KMS-11 (cell line): ENCODE measurements at regions not wholly inside any gene's neighbourhood (a gene's known extent, or its start where the extent isn't known, plus 50 kb on each side); places are given as distances from the start of the nearest gene placed in this dataset.

Experiments used
- H2AFZ ChIP-seq: fragments of 200-600 bp; sonication (generic); 2 replicates; pipeline ENCODE4 v1.6.1; 2016; ENCODE audit warnings: antibody characterized with exemption, mixed run types, low read depth
- H3K27ac ChIP-seq: fragments of 200-600 bp; sonication (generic); 2 replicates; pipeline ENCODE4 v1.6.1; 2016; ENCODE audit warnings: mild to moderate bottlenecking, mixed run types
- H3K27me3 ChIP-seq: fragments of 200-600 bp; sonication (generic); 2 replicates; pipeline ENCODE4 v1.6.1; 2017; ENCODE audit warnings: mild to moderate bottlenecking, low read depth, mixed run types, moderate library complexity; ENCODE audit not compliant: insufficient read depth
- H3K36me3 ChIP-seq: fragments of 200-600 bp; sonication (generic); 2 replicates; pipeline ENCODE4 v1.6.1; 2017; ENCODE audit warnings: mild to moderate bottlenecking, mixed run types; ENCODE audit not compliant: insufficient read depth
- H3K4me1 ChIP-seq: fragments of 200-600 bp; sonication (generic); 2 replicates; pipeline ENCODE4 v1.6.1; 2016; ENCODE audit warnings: mild to moderate bottlenecking, low read depth, mixed run types; ENCODE audit not compliant: poor library complexity, severe bottlenecking
- H3K4me2 ChIP-seq: fragments of 200-600 bp; sonication (generic); 2 replicates; pipeline ENCODE4 v1.7.0; 2016; ENCODE audit warnings: mild to moderate bottlenecking, mixed run types
- H3K4me3 ChIP-seq: fragments of 200-600 bp; sonication (generic); IDR thresholded peaks from 2 replicates; pipeline ENCODE4 v1.6.1; 2017; ENCODE audit warnings: low read depth, low read length, mixed read lengths; ENCODE audit not compliant: insufficient read depth
- H3K79me2 ChIP-seq: fragments of 200-600 bp; sonication (generic); 2 replicates; pipeline ENCODE4 v1.6.1; 2016; ENCODE audit warnings: low read depth, mixed run types; ENCODE audit not compliant: insufficient read depth
- H3K9ac ChIP-seq: fragments of 200-600 bp; sonication (generic); 2 replicates; pipeline ENCODE4 v1.6.1; 2016; ENCODE audit warnings: mild to moderate bottlenecking, mixed run types
- H4K20me1 ChIP-seq: fragments of 200-600 bp; sonication (generic); 2 replicates; pipeline ENCODE4 v1.6.1; 2016; ENCODE audit warnings: mild to moderate bottlenecking, mixed run types; ENCODE audit not compliant: insufficient read depth
- TF ChIP-seq, protein P1 (sequence below): fragments of 200-600 bp; sonication (generic); conservative IDR thresholded peaks from 2 replicates; pipeline ENCODE4 v1.6.1; 2017; ENCODE audit warnings: low read depth, mild to moderate bottlenecking, antibody characterized with exemption, low read length, moderate library complexity, mixed read lengths

DNA sequence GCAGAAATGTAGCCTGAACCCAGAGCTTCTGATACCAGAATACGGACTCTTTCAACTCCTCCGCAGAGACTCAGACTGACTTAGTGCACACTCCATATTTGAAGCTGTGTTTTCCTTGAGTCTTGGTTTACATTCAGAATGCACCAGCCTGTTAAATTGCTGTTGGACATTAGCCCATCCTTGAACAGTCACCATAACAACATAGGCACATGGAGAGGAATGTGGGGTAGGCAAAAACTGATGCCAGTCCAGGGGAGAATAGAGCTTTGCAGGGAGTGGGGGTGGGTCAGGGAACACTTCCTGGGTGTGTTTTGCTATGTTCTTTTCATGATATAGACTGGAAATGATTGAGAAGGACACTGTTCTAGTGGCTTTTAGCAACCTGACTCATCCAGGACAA is 76.3 kb upstream of the CACNA1E start:
- H3K4me2 ChIP-seq = no peak overlapping the region
- no peaks in the 10 kb centered on the region for H3K27me3 ChIP-seq
- H3K36me3 ChIP-seq = no peaks in the 10 kb centered on the region
- H3K27ac ChIP-seq = no peak overlapping the region
- TF ChIP-seq, protein P1, sequence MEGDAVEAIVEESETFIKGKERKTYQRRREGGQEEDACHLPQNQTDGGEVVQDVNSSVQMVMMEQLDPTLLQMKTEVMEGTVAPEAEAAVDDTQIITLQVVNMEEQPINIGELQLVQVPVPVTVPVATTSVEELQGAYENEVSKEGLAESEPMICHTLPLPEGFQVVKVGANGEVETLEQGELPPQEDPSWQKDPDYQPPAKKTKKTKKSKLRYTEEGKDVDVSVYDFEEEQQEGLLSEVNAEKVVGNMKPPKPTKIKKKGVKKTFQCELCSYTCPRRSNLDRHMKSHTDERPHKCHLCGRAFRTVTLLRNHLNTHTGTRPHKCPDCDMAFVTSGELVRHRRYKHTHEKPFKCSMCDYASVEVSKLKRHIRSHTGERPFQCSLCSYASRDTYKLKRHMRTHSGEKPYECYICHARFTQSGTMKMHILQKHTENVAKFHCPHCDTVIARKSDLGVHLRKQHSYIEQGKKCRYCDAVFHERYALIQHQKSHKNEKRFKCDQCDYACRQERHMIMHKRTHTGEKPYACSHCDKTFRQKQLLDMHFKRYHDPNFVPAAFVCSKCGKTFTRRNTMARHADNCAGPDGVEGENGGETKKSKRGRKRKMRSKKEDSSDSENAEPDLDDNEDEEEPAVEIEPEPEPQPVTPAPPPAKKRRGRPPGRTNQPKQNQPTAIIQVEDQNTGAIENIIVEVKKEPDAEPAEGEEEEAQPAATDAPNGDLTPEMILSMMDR = no peak
- no peak overlapping the region for H3K9ac ChIP-seq
- H3K79me2 ChIP-seq = no peaks in the 10 kb centered on the region
- H4K20me1 ChIP-seq = no peaks in the 10 kb centered on the region
- H2AFZ ChIP-seq = no peak overlapping the region
- H3K4me1 ChIP-seq = no peaks in the 10 kb centered on the region
- no peak overlapping the region for H3K4me3 ChIP-seq

DNA sequence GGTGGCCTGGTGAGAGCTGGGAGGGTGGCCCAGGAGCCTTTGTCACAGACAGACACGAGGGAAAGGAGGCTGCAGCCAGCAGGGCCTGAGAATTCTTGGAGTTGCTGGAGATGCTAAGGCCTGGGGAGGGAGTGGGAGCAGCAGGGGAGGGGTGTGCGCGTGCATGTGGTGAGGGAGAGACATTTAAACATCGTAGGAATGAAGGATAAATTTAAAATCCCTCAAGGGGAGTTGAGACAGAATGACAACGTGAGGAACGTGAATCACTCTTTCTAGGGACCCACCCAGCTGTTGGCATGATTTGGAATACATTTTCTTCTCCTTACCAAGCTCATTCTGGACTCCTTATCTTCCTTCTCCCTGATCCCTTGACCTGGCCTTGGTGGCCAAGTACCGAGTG is 73.3 kb upstream of the CACNA1E start:
- no peak overlapping the region for H3K4me3 ChIP-seq
- TF ChIP-seq, protein P1 = no peak
- H4K20me1 ChIP-seq = no peaks in the 10 kb centered on the region
- no peak overlapping the region for H2AFZ ChIP-seq
- no peaks in the 10 kb centered on the region for H3K79me2 ChIP-seq
- H3K27me3 ChIP-seq = no peaks in the 10 kb centered on the region
- no peaks in the 10 kb centered on the region for H3K36me3 ChIP-seq
- H3K4me2 ChIP-seq = no peak overlapping the region
- no peaks in the 10 kb centered on the region for H3K4me1 ChIP-seq
- H3K9ac ChIP-seq = no peak overlapping the region
- no peak overlapping the region for H3K27ac ChIP-seq

DNA sequence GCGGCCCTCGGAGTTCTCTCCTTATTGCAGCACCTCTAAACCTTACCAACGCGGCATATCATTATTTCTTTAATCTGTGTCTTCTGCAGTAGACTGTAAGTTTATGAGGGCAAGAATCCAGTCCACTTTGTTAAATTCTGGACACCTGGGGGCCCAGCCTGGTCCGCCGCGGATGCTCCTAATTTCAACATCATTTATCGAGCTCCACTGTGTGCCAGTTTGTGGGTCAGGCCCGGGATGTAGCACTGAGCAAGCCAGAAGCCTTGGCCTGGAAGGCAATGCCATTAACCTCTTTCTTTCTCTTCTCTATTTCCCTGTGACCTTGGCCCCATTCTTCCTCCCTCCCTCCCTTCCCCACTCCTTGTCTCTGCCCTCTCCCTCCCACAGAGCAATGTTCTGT is 70.6 kb upstream of the CACNA1E start:
- Histone ChIP-seq H2AFZ (no peak overlapping the region), H3K27ac (no peak overlapping the region), H3K9ac (no peak overlapping the region), H3K4me3 (no peak overlapping the region), H3K27me3 (no peaks in the 10 kb centered on the region), H3K4me1 (peaks cover 11% of the 10 kb centered on the region), H3K79me2 (no peaks in the 10 kb centered on the region), H3K4me2 (no peak overlapping the region), H4K20me1 (no peaks in the 10 kb centered on the region), H3K36me3 (no peaks in the 10 kb centered on the region)
- TF ChIP-seq, protein P1 = no peak

DNA sequence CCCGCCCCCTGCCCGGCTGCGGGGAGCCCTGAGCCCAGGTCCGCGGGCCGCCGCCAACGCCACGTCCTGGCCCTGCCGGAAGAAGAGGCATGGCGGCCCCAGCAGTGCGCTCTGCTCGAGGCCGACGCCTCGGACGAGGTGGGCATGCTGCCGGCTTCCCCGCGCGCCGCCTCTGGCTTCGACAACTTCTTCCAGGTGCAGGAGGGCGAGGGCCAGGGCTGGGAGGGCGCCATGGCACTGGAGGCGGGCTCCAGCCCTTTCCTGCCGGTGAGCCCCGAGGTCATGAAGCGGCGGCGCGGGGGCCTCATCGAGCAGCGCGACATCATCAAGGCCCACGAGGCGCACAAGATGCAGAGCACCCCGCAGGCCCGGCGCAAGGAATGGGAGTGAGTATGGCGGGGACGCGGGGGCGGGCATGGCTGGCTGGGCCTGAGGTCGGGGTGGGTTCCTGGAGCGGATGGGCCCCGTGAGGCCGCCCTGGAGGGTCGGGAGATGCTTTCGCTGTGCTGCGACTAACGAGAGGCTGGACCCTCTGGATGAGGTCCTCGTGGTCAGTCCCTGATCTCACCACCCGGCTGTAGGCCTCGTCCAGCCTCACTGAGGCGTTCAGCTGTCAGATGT is 70.0 kb upstream of the CACNA1E start:
- no peak overlapping the region for H3K27ac ChIP-seq
- H4K20me1 ChIP-seq = no peaks in the 10 kb centered on the region
- H3K4me2 ChIP-seq = no peak overlapping the region
- no peak overlapping the region for H3K9ac ChIP-seq
- no peaks in the 10 kb centered on the region for H3K36me3 ChIP-seq
- TF ChIP-seq, protein P1 = no peak
- H3K4me1 ChIP-seq = peaks cover 11% of the 10 kb centered on the region
- no peak overlapping the region for H2AFZ ChIP-seq
- no peaks in the 10 kb centered on the region for H3K27me3 ChIP-seq
- no peak overlapping the region for H3K4me3 ChIP-seq
- H3K79me2 ChIP-seq = no peaks in the 10 kb centered on the region
